DMS79 (cell line): ENCODE measurements at regions not wholly inside any gene's neighbourhood (a gene's known extent, or its start where the extent isn't known, plus 50 kb on each side); places are given as distances from the start of the nearest gene placed in this dataset.
"Not testable (repeated sequence)": the region's sequence is repeated elsewhere in the genome, so short reads cannot be mapped to it uniquely, and the experiment has no call there.

Experiments used
- DNase-seq: peaks from one replicate; lab custom pipeline; 2025; lab: John Stamatoyannopoulos, UW

- DNase-seq = no peak
Measured at GRCh38 chr14:41549821-41550607, 56.7 kb upstream of the LRFN5 start.

- DNase-seq = no peak
Measured at GRCh38 chr14:41549282-41549681, 57.4 kb upstream of the LRFN5 start.

GRCh38 chr14:41548666-41549065 is 58.0 kb upstream of the LRFN5 start:
- DNase-seq = no peak

- DNase-seq = no peak
Measured at GRCh38 chr14:41541333-41541732, 65.3 kb upstream of the LRFN5 start.

GRCh38 chr14:41532255-41532654 is 74.4 kb upstream of the LRFN5 start:
- no peak for DNase-seq

- DNase-seq = no peak
Measured at GRCh38 chr14:41521891-41522290, 84.8 kb upstream of the LRFN5 start.

GRCh38 chr14:41518030-41518429 is 88.6 kb upstream of the LRFN5 start:
- not testable (repeated sequence) for DNase-seq

- no peak for DNase-seq
Measured at GRCh38 chr14:41506552-41506951, 100.1 kb upstream of the LRFN5 start.

- DNase-seq = no peak
Measured at GRCh38 chr14:41505491-41505890, 101.2 kb upstream of the LRFN5 start.

GRCh38 chr14:41498959-41499358 is 107.7 kb upstream of the LRFN5 start:
- no peak for DNase-seq

- no peak for DNase-seq
Measured at GRCh38 chr14:41490323-41490722, 116.4 kb upstream of the LRFN5 start.

GRCh38 chr14:41489315-41489972 is 117.2 kb upstream of the LRFN5 start:
- no peak for DNase-seq

GRCh38 chr14:41488401-41488800 is 118.3 kb upstream of the LRFN5 start:
- DNase-seq = no peak

- no peak for DNase-seq
Measured at GRCh38 chr14:41482861-41483260, 123.8 kb upstream of the LRFN5 start.

GRCh38 chr14:41476526-41476925 is 130.2 kb upstream of the LRFN5 start:
- no peak for DNase-seq

GRCh38 chr14:41461380-41461779 is 145.3 kb upstream of the LRFN5 start:
- DNase-seq = no peak

GRCh38 chr14:41457393-41457792 is 149.3 kb upstream of the LRFN5 start:
- no peak for DNase-seq

- DNase-seq = no peak
Measured at GRCh38 chr14:41449066-41449465, 157.6 kb upstream of the LRFN5 start.

- no peak for DNase-seq
Measured at GRCh38 chr14:41446008-41446407, 160.7 kb upstream of the LRFN5 start.

- no peak for DNase-seq
Measured at GRCh38 chr14:41423503-41423902, 183.2 kb upstream of the LRFN5 start.

- DNase-seq = not testable (repeated sequence)
Measured at GRCh38 chr14:41421308-41421707, 185.4 kb upstream of the LRFN5 start.

GRCh38 chr14:41419709-41420108 is 187.0 kb upstream of the LRFN5 start:
- no peak for DNase-seq

- no peak for DNase-seq
Measured at GRCh38 chr14:41418851-41419250, 187.8 kb upstream of the LRFN5 start.

- no peak for DNase-seq
Measured at GRCh38 chr14:41409806-41410205, 196.9 kb upstream of the LRFN5 start.
